ENCODE measurements at regions not wholly inside any gene's neighbourhood (a gene's known extent, or its start where the extent isn't known, plus 50 kb on each side); places are given as distances from the start of the nearest gene placed in this dataset.

GRCh38 chr1:209349363-209350308 is 233.9 kb upstream of the CAMK1G start:
- TF ChIP-seq CTCF (conservative IDR thresholded peaks at IDR 0.05; ENCODE audit: low read depth, low read length), result no peak
- H3K4me3 ChIP-seq (ENCODE audit: low read depth, low read length), result no peak overlapping the region
- no peak for DNase-seq (ENCODE audit: low read depth)

- TF ChIP-seq CTCF (conservative IDR thresholded peaks at IDR 0.05; ENCODE audit: low read depth, low read length), result no peak
- no peak overlapping the region for H3K4me3 ChIP-seq (ENCODE audit: low read depth, low read length)
Measured at GRCh38 chr1:209353053-209353452, 230.5 kb upstream of the CAMK1G start.

GRCh38 chr1:209354111-209354839 is 229.2 kb upstream of the CAMK1G start:
- no peak for DNase-seq (ENCODE audit: low read depth)
- H3K4me3 ChIP-seq (ENCODE audit: low read depth, low read length), result no peak overlapping the region
- peak; percentile 98 for TF ChIP-seq CTCF (conservative IDR thresholded peaks at IDR 0.05; ENCODE audit: low read depth, low read length)

More at GRCh38 chr1:209353053-209353452, 230.5 kb upstream of the CAMK1G start:
- DNase-seq (ENCODE audit: low read depth), result no peak

- no peak overlapping the region for H3K4me3 ChIP-seq (ENCODE audit: low read depth, low read length)
- TF ChIP-seq CTCF (conservative IDR thresholded peaks at IDR 0.05; ENCODE audit: low read depth, low read length), result no peak
- no peak for DNase-seq (ENCODE audit: low read depth)
Measured at GRCh38 chr1:209354840-209355165, 228.7 kb upstream of the CAMK1G start.

GRCh38 chr1:209355415-209355814 is 228.1 kb upstream of the CAMK1G start:
- DNase-seq (ENCODE audit: low read depth), result no peak
- no peak overlapping the region for H3K4me3 ChIP-seq (ENCODE audit: low read depth, low read length)
- TF ChIP-seq CTCF (conservative IDR thresholded peaks at IDR 0.05; ENCODE audit: low read depth, low read length), result no peak

- DNase-seq (ENCODE audit: low read depth), result no peak
- no peak overlapping the region for H3K4me3 ChIP-seq (ENCODE audit: low read depth, low read length)
- TF ChIP-seq CTCF (conservative IDR thresholded peaks at IDR 0.05; ENCODE audit: low read depth, low read length), result peak; percentile 18
Measured at GRCh38 chr1:209356976-209357377, 226.5 kb upstream of the CAMK1G start.
